WTC11 (cell line): ENCODE measurements at regions not wholly inside any gene's neighbourhood (a gene's known extent, or its start where the extent isn't known, plus 50 kb on each side); places are given as distances from the start of the nearest gene placed in this dataset.
A peak's percentile ranks its signal among the peaks of the same experiment; 100 is the strongest.

ENCODE experiments used
- ATAC-seq: fragments of 200-7000 bp; cut with Tn5 transposase; 2 replicates; pipeline ENCODE4 v1.10.0; 2021; ENCODE audit warnings: mild to moderate bottlenecking, moderate library complexity
- CTCF ChIA-PET: fragments of 300-600 bp; sonication (Branson Sonifier 250); formaldehyde crosslinking; loops from one replicate; lab custom pipeline; 2021; ENCODE audit warnings: antibody characterized with exemption; lab: Charles Lee
- POLR2A ChIA-PET: fragments of 350-600 bp; sonication (Branson Sonifier 250); formaldehyde crosslinking; loops from one replicate; lab custom pipeline; 2021; ENCODE audit warnings: antibody characterized with exemption; lab: Charles Lee
- DNase-seq: peaks from one replicate; pipeline ENCODE4 v3.0.0; 2021; ENCODE audit warnings: low spot score
- H3K27ac Mint-ChIP-seq: 2 replicates; pipeline ENCODE4 v1.8.0; 2021; ENCODE audit warnings: mixed read lengths
- H3K27me3 Mint-ChIP-seq: 2 replicates; pipeline ENCODE4 v1.8.0; 2021; ENCODE audit warnings: low read depth, mild to moderate bottlenecking, moderate library complexity, mixed read lengths
- H3K36me3 Mint-ChIP-seq: 2 replicates; pipeline ENCODE4 v1.8.0; 2021; ENCODE audit warnings: mixed read lengths
- H3K4me1 Mint-ChIP-seq: 2 replicates; pipeline ENCODE4 v1.8.0; 2022; ENCODE audit warnings: mixed read lengths
- H3K4me3 Mint-ChIP-seq: 2 replicates; pipeline ENCODE4 v1.8.0; 2021; ENCODE audit warnings: mild to moderate bottlenecking, moderate library complexity, mixed read lengths
- H3K9me3 Mint-ChIP-seq: 2 replicates; pipeline ENCODE4 v1.8.0; 2021; ENCODE audit warnings: mixed read lengths
- ATF3 ChIP-seq: sonication (generic); formaldehyde crosslinking; conservative IDR thresholded peaks from 2 replicates; pipeline ENCODE4 v1.8.1; 2022; ENCODE audit warnings: mild to moderate bottlenecking, missing genetic modification reagents
- EMX1 ChIP-seq: fragments of 250-450 bp; sonication (Bioruptor Pico); IDR thresholded peaks from 2 replicates; pipeline ENCODE4 v1.8.0; 2021; ENCODE audit warnings: mild to moderate bottlenecking
- ETV6 ChIP-seq: sonication (generic); formaldehyde crosslinking; IDR thresholded peaks from 2 replicates; pipeline ENCODE4 v1.8.1; 2022; ENCODE audit warnings: mild to moderate bottlenecking, missing genetic modification reagents
- FOXK1 ChIP-seq: sonication (generic); formaldehyde crosslinking; IDR thresholded peaks from 2 replicates; pipeline ENCODE4 v1.8.0; 2022; ENCODE audit warnings: mild to moderate bottlenecking, moderate library complexity, missing genetic modification reagents
- GABPB1 ChIP-seq: sonication (generic); formaldehyde crosslinking; IDR thresholded peaks from 2 replicates; pipeline ENCODE4 v1.8.1; 2023; ENCODE audit warnings: mild to moderate bottlenecking, missing genetic modification reagents
- GTF2I ChIP-seq: fragments of 250-450 bp; sonication (Bioruptor Pico); conservative IDR thresholded peaks from 2 replicates; pipeline ENCODE4 v1.4.0; 2021; ENCODE audit warnings: mild to moderate bottlenecking
- MXD4 ChIP-seq: fragments of 250-450 bp; sonication (Bioruptor Pico); IDR thresholded peaks from 2 replicates; pipeline ENCODE4 v1.8.0; 2021; ENCODE audit warnings: mild to moderate bottlenecking, moderate library complexity, borderline replicate concordance
- RELA ChIP-seq: sonication (generic); formaldehyde crosslinking; IDR thresholded peaks from 2 replicates; pipeline ENCODE4 v1.8.1; 2022; ENCODE audit warnings: missing genetic modification reagents, mild to moderate bottlenecking, borderline replicate concordance
- SP1 ChIP-seq: sonication (generic); formaldehyde crosslinking; conservative IDR thresholded peaks from 2 replicates; pipeline ENCODE4 v1.8.1; 2022; ENCODE audit warnings: missing genetic modification reagents
- TEAD1 ChIP-seq: sonication (generic); formaldehyde crosslinking; IDR thresholded peaks from 2 replicates; pipeline ENCODE4 v1.8.0; 2022; ENCODE audit warnings: mild to moderate bottlenecking, missing genetic modification reagents
- ZNF232 ChIP-seq: sonication (generic); formaldehyde crosslinking; IDR thresholded peaks from 2 replicates; pipeline ENCODE4 v1.8.0; 2022; ENCODE audit warnings: mild to moderate bottlenecking, missing genetic modification reagents
- ZNF532 ChIP-seq: fragments of 250-450 bp; sonication (Bioruptor Pico); IDR thresholded peaks from 2 replicates; pipeline ENCODE4 v1.9.0; 2021; ENCODE audit warnings: mild to moderate bottlenecking, borderline replicate concordance
- TF ChIP-seq, protein P1 (sequence below): fragments of 200-600 bp; IDR thresholded peaks from 2 replicates; pipeline ENCODE4 v1.8.0; 2022; ENCODE audit warnings: antibody characterized with exemption
- TF ChIP-seq, protein P2 (sequence below): sonication (generic); formaldehyde crosslinking; IDR thresholded peaks from 2 replicates; pipeline ENCODE4 v1.8.1; 2022; ENCODE audit warnings: missing genetic modification reagents, borderline replicate concordance
- TF ChIP-seq, protein P3 (sequence below): sonication (generic); formaldehyde crosslinking; IDR thresholded peaks from 2 replicates; pipeline ENCODE4 v1.8.1; 2023; ENCODE audit warnings: mild to moderate bottlenecking, missing genetic modification reagents, borderline replicate concordance

- TF ChIP-seq ZNF532: no peak
These were observed 171.1 kb upstream of the MC4R start (continued) for GRCh38 chr18:60543646-60544045.

GRCh38 chr18:60549338-60549960, 176.9 kb upstream of the MC4R start:
- ATAC-seq (no peak), DNase-seq (no peak)
- POLR2A ChIA-PET: no interaction called here
- Mint-ChIP-seq H3K9me3 (peaks cover 8% of the 10 kb centered on the region; the same call in 1 of the 2 replicates), H3K27me3 (no peaks in the 10 kb centered on the region), H3K36me3 (no peaks in the 10 kb centered on the region), H3K4me1 (peaks cover 6% of the 10 kb centered on the region), H3K27ac (no peak overlapping the region), H3K4me3 (no peak overlapping the region)
- TF ChIP-seq, protein P1, sequence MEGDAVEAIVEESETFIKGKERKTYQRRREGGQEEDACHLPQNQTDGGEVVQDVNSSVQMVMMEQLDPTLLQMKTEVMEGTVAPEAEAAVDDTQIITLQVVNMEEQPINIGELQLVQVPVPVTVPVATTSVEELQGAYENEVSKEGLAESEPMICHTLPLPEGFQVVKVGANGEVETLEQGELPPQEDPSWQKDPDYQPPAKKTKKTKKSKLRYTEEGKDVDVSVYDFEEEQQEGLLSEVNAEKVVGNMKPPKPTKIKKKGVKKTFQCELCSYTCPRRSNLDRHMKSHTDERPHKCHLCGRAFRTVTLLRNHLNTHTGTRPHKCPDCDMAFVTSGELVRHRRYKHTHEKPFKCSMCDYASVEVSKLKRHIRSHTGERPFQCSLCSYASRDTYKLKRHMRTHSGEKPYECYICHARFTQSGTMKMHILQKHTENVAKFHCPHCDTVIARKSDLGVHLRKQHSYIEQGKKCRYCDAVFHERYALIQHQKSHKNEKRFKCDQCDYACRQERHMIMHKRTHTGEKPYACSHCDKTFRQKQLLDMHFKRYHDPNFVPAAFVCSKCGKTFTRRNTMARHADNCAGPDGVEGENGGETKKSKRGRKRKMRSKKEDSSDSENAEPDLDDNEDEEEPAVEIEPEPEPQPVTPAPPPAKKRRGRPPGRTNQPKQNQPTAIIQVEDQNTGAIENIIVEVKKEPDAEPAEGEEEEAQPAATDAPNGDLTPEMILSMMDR: peak; percentile 56
- TF ChIP-seq ATF3 (CRISPR knock-in tag) (no peak), GABPB1 (CRISPR knock-in tag) (0 out of 2 replicates have a peak, but pooled peaks have one; percentile 27)
- CTCF ChIA-PET: interaction anchor here (0.6 to 3.0 kb wide), 8 partner anchors 59 to 726 kb away, joined by 3 to 31 read pairs (median 4); no protein-coding TSS in a partner anchor

GRCh38 chr18:60552948-60553347, 180.4 kb upstream of the MC4R start:
- Mint-ChIP-seq H3K4me3 (no peak overlapping the region), H3K36me3 (no peaks in the 10 kb centered on the region), H3K27me3 (no peaks in the 10 kb centered on the region), H3K27ac (no peak overlapping the region), H3K4me1 (peaks cover 6% of the 10 kb centered on the region), H3K9me3 (peaks cover 11% of the 10 kb centered on the region)
- ATAC-seq (no peak), DNase-seq (no peak)
- POLR2A ChIA-PET: no interaction called here
- TF ChIP-seq SP1 (CRISPR knock-in tag) (no peak), ETV6 (CRISPR knock-in tag) (no peak), ZNF232 (CRISPR knock-in tag) (no peak), ZNF532 (no peak), EMX1 (no peak), RELA (CRISPR knock-in tag) (no peak), FOXK1 (no peak), GTF2I (CRISPR knock-in tag) (no peak), TEAD1 (CRISPR knock-in tag) (no peak), MXD4 (CRISPR knock-in tag) (no peak)
- TF ChIP-seq, protein P2, sequence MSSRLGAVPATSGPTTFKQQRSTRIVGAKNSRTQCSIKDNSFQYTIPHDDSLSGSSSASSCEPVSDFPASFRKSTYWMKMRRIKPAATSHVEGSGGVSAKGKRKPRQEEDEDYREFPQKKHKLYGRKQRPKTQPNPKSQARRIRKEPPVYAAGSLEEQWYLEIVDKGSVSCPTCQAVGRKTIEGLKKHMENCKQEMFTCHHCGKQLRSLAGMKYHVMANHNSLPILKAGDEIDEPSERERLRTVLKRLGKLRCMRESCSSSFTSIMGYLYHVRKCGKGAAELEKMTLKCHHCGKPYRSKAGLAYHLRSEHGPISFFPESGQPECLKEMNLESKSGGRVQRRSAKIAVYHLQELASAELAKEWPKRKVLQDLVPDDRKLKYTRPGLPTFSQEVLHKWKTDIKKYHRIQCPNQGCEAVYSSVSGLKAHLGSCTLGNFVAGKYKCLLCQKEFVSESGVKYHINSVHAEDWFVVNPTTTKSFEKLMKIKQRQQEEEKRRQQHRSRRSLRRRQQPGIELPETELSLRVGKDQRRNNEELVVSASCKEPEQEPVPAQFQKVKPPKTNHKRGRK (CRISPR knock-in tag): no peak
- TF ChIP-seq, protein P3, sequence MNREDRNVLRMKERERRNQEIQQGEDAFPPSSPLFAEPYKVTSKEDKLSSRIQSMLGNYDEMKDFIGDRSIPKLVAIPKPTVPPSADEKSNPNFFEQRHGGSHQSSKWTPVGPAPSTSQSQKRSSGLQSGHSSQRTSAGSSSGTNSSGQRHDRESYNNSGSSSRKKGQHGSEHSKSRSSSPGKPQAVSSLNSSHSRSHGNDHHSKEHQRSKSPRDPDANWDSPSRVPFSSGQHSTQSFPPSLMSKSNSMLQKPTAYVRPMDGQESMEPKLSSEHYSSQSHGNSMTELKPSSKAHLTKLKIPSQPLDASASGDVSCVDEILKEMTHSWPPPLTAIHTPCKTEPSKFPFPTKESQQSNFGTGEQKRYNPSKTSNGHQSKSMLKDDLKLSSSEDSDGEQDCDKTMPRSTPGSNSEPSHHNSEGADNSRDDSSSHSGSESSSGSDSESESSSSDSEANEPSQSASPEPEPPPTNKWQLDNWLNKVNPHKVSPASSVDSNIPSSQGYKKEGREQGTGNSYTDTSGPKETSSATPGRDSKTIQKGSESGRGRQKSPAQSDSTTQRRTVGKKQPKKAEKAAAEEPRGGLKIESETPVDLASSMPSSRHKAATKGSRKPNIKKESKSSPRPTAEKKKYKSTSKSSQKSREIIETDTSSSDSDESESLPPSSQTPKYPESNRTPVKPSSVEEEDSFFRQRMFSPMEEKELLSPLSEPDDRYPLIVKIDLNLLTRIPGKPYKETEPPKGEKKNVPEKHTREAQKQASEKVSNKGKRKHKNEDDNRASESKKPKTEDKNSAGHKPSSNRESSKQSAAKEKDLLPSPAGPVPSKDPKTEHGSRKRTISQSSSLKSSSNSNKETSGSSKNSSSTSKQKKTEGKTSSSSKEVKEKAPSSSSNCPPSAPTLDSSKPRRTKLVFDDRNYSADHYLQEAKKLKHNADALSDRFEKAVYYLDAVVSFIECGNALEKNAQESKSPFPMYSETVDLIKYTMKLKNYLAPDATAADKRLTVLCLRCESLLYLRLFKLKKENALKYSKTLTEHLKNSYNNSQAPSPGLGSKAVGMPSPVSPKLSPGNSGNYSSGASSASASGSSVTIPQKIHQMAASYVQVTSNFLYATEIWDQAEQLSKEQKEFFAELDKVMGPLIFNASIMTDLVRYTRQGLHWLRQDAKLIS (CRISPR knock-in tag): no peak
- CTCF ChIA-PET: interaction anchor here (1.0 to 2.3 kb wide), 3 partner anchors 141 to 557 kb away, joined by 3 to 6 read pairs (median 3); no protein-coding TSS in a partner anchor
